Heart left ventricle (tissue), 16 donors: ENCODE measurements at regions not wholly inside any gene's neighbourhood (a gene's known extent, or its start where the extent isn't known, plus 50 kb on each side); places are given as distances from the start of the nearest gene placed in this dataset.

Source experiments
- ATAC-seq, 4 donors: fragments of 200-7000 bp; cut with Tn5 transposase; one replicate each; pipeline ENCODE4 v1.9.1; 2020 to 2022; ENCODE audit warnings: moderate library complexity in 4 of 4, mild to moderate bottlenecking in 3 of 4, moderate number of reproducible peaks in 1 of 4
- DNase-seq, 5 donors: peaks; one replicate each; pipeline ENCODE4 v3.0.0-alpha.2; 2020
- H3K27ac ChIP-seq, 12 donors: fragments of 200-600 bp; sonication (generic) in 4 of 12; one replicate each; pipeline versions ENCODE4 v1.5.0 to v1.8.0; 2016 to 2022; ENCODE audit warnings: mild to moderate bottlenecking in 2 of 12
- H3K27me3 ChIP-seq, 9 donors: fragments of 200-600 bp; sonication (generic) in 2 of 9; one replicate each; pipeline versions ENCODE4 v1.5.1 to v1.8.0; 2016 to 2022; ENCODE audit warnings: mild to moderate bottlenecking in 3 of 9
- H3K36me3 ChIP-seq, 9 donors: fragments of 200-600 bp; sonication (generic) in 2 of 9; one replicate each; pipeline versions ENCODE4 v1.5.0 to v1.8.0; 2018 to 2022; ENCODE audit warnings: mild to moderate bottlenecking in 2 of 9
- H3K4me1 ChIP-seq, 12 donors: fragments of 200-600 bp; sonication (generic) in 4 of 12; one replicate each; pipeline versions ENCODE4 v1.5.0 to v1.8.0; 2016 to 2022; ENCODE audit warnings: mild to moderate bottlenecking in 3 of 12
- H3K4me3 ChIP-seq, 12 donors: fragments of 200-600 bp; sonication (generic) in 4 of 12; one replicate each; pipeline versions ENCODE4 v1.5.0 to v1.8.0; 2017 to 2022; ENCODE audit warnings: mild to moderate bottlenecking in 9 of 12, moderate library complexity in 4 of 12
- H3K9me3 ChIP-seq, 12 donors: fragments of 200-600 bp; sonication (generic) in 4 of 12; one replicate each; pipeline versions ENCODE4 v1.5.0 to v1.8.0; 2016 to 2022; ENCODE audit warnings: mild to moderate bottlenecking in 1 of 12
- CTCF ChIP-seq, 12 donors: fragments of 200-600 bp; sonication (generic) in 4 of 12; IDR thresholded peaks; one replicate each; pipeline versions ENCODE4 v1.5.0 to v1.8.0; 2018 to 2022; ENCODE audit warnings: antibody characterized with exemption in 12 of 12, mild to moderate bottlenecking in 5 of 12
- POLR2A ChIP-seq, 2 donors: fragments of 450-650 bp; IDR thresholded peaks; one replicate each; pipeline ENCODE4 v1.6.1; 2017; ENCODE audit warnings: antibody characterized with exemption in 2 of 2, mild to moderate bottlenecking in 2 of 2, moderate library complexity in 2 of 2
- WGBS, 4 donors: extraction: QIAGEN DNeasy Blood & Tissue Kit in 2 of 4; methylation state at CpG; one replicate each; pipeline versions ENCODE4 v1.1.5 to v1.1.7; 2013 to 2018; 5-methylcytosine and 5-hydroxymethylcytosine counted together
- intact Hi-C, 10 donors: fragments of 100-400 bp; cut with DNase I; formaldehyde crosslinking; loops; one replicate each; pipeline versions ENCODE4 v1.11.1 to v1.14.2; 2022
- donor health status: ischemic (EF 13 %, LVEDD 7.1; RV severe dilation, severe dysfunction).
- donor health status: healthy with polysubstance abuse.
- donor health status: DM: no; HTN: yes; CAD: no.
- donor health status: DM: no; HTN: no; CAD: no.
- donor health status: ischemic (EF 25% LVEDD 6.9; RV normal size, moderate dysfunction).
- donor health status: ischemic (EF 25% LVEDD 5.7; RV mildly dilated, moderate dysfunction).
- donor health status: healthy.
- donor health status: DM: yes; HTN: yes; CAD: no.
- donor health status: ischemic (EF 35%, LVEDD 5.7; RV mildly dilated, moderate dysfunction).
- donor health status: nonischemic (EF 11% LVEDD 7.7; RV severe dilation, severe dysfunction).
- donor health status: DM: yes; HTN: yes; CAD: no.
- donor health status: PGD.
- donor health status: ischemic (EF 29% LVEDD 5.4; RV normal size, mild dysfunction).
- donor health status: nonischemic (EF 23%, LVEDD 6.1; RV moderate dilation, normal function).

DNA sequence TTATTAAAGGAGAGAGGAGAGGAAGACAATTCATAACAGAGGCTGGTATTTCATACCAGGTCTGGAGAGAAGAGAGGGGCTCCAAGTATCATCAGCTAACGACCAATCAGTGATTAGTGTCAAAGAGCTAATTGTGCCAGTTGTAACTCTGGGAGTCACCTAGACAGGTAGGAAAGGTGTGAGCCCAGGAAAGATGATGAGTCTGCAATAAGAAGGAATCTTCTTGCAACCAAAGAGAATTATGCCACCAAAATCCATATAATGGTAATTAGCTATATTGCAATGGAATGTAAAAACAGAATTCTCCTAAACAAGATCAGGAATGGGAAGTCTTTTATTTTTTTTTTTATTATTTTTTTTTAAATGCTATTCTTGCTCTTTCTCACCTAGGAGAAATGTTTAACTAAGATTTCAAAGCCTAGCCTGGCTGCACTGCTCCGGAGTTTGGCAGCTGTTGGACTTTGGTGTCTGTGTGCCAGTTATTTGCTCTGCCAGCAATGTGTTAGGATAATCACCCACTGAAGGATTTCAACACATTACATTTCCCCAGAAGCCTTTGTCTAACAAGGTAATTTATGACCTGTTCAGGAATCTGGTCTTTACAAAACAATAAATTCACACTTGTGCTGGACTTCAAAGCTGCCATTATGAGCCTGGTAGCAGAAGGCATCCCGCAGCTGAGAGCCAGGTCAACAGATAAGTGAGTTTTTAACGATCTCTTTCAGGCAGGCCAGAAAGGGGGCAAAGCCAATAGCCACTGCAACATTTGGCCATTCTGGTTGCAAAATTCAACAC lies 89.4 kb downstream of the FOXB1 start:
- peaks cover 0 to 14% (median 3%) of the 10 kb centered on the region in 12 donors for H3K9me3 ChIP-seq
- WGBS, 4 donors = 33 to 57% (median 49%) methylated on average over 4 of the region's 4 CpGs
- intact Hi-C loops = no loop called here
- H3K27me3 ChIP-seq = peaks cover 0 to 30% (median 0%) of the 10 kb centered on the region in 9 donors
- ATAC-seq = no peak
- no peaks in the 10 kb centered on the region for H3K36me3 ChIP-seq
- TF ChIP-seq POLR2A (IDR thresholded peaks at IDR 0.05) (no peak), CTCF (IDR thresholded peaks at IDR 0.05) (no peak)
- no peak for DNase-seq
- H3K4me3 ChIP-seq = no peak overlapping the region
- no peak overlapping the region for H3K27ac ChIP-seq
- no peaks in the 10 kb centered on the region for H3K4me1 ChIP-seq

DNA sequence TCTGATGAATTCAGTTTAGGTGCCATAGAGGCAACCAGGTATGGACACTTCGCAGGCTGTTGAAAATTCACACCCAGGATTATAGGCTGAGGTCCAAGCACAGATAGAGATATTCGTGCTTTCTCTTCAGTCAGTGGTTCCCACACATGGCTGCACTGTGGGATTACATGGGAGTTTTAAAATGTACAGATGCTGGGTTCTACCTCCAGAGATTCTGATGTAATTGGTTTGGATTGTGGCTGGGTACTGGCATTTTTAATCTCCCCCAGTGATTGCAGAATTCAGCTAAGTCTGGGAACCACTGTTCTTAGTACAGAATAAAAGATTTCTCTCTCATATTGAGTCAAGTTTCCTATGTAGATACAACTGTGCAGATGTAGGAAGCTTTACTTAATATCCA lies 91.6 kb downstream of the FOXB1 start:
- Histone ChIP-seq H3K27me3 (peaks cover 0 to 40% (median 0%) of the 10 kb centered on the region in 9 donors), H3K27ac (no peak overlapping the region), H3K4me3 (no peak overlapping the region), H3K36me3 (no peaks in the 10 kb centered on the region), H3K9me3 (peaks cover 0 to 14% (median 3%) of the 10 kb centered on the region in 12 donors), H3K4me1 (no peaks in the 10 kb centered on the region)
- DNase-seq (no peak), ATAC-seq (no peak)
- intact Hi-C loops = no loop called here
- WGBS, 4 donors = 68 to 78% (median 74%) methylated on average over 2 of the region's 2 CpGs
- no peak for TF ChIP-seq CTCF (IDR thresholded peaks at IDR 0.05)
- no peak for TF ChIP-seq POLR2A (IDR thresholded peaks at IDR 0.05)

- Histone ChIP-seq H3K27ac (no peak overlapping the region), H3K4me1 (no peaks in the 10 kb centered on the region), H3K9me3 (peaks cover 0 to 14% (median 3%) of the 10 kb centered on the region in 12 donors), H3K4me3 (no peak overlapping the region), H3K27me3 (peaks cover 0 to 42% (median 1%) of the 10 kb centered on the region in 9 donors), H3K36me3 (no peaks in the 10 kb centered on the region)
- TF ChIP-seq CTCF (IDR thresholded peaks at IDR 0.05) (no peak), POLR2A (IDR thresholded peaks at IDR 0.05) (no peak)
- DNase-seq = no peak
- ATAC-seq = no peak
- intact Hi-C loops = no loop called here
- WGBS, 4 donors = 75 to 84% (median 80%) methylated on average over 4 of the region's 4 CpGs
Observed at GRCh38 chr15:60096157-60096556, 92.0 kb downstream of the FOXB1 start.

- TF ChIP-seq CTCF (IDR thresholded peaks at IDR 0.05) = no peak
- no peak for TF ChIP-seq POLR2A (IDR thresholded peaks at IDR 0.05)
- Histone ChIP-seq H3K4me1 (no peaks in the 10 kb centered on the region), H3K9me3 (peaks cover 0 to 14% (median 3%) of the 10 kb centered on the region in 12 donors), H3K27me3 (peaks cover 0 to 42% (median 0%) of the 10 kb centered on the region in 9 donors), H3K36me3 (no peaks in the 10 kb centered on the region), H3K4me3 (no peak overlapping the region), H3K27ac (no peak overlapping the region)
- ATAC-seq = no peak
- 79 to 85% (median 84%) methylated on average over 4 of the region's 4 CpGs for WGBS, 4 donors
- DNase-seq = no peak
- intact Hi-C loops = no loop called here
Observed at GRCh38 chr15:60101416-60101815, 97.3 kb downstream of the FOXB1 start.
